OCI-LY7 (cell line): ENCODE measurements at regions not wholly inside any gene's neighbourhood (a gene's known extent, or its start where the extent isn't known, plus 50 kb on each side); places are given as distances from the start of the nearest gene placed in this dataset.

Source experiments
- BruUV-seq: library from RNA; stranded (reverse); fragments of 400-500 nt; replicated peaks from 2 replicates; lab custom pipeline; 2021; lab: Mats Ljungman, UMichigan
- CTCF ChIA-PET: fragments of 300-600 bp; sonication (Branson Sonifier 250); formaldehyde crosslinking; loops from one replicate; lab custom pipeline; 2022; ENCODE audit warnings: antibody characterized with exemption; ENCODE audit not compliant: unreplicated experiment; lab: Charles Lee
- POLR2A ChIA-PET: fragments of 300-600 bp; sonication (Branson Sonifier 250); formaldehyde crosslinking; loops from one replicate; lab custom pipeline; 2022; ENCODE audit warnings: antibody characterized with exemption; lab: Charles Lee
- DNase-seq: peaks from one replicate; pipeline ENCODE4 v3.0.0-alpha.2; 2015; ENCODE audit warnings: low spot score
- H2AFZ ChIP-seq: fragments of 200-600 bp; sonication (generic), shearing (Covaris generic); 2 replicates; pipeline ENCODE4 v1.6.1; 2014; ENCODE audit warnings: mild to moderate bottlenecking, antibody characterized with exemption, low read length, moderate library complexity
- H3K27ac ChIP-seq: fragments of 200-600 bp; sonication (generic); 2 replicates; pipeline ENCODE4 v1.5.1; 2014; ENCODE audit warnings: mixed run types, low read depth, mild to moderate bottlenecking, moderate library complexity, low read length, inconsistent platforms; ENCODE audit not compliant: poor library complexity, severe bottlenecking
- H3K36me3 ChIP-seq: fragments of 200-600 bp; sonication (generic); 2 replicates; pipeline ENCODE4 v1.6.1; 2014; ENCODE audit warnings: mild to moderate bottlenecking, antibody characterized with exemption, low read length, moderate library complexity, mixed read lengths; ENCODE audit not compliant: insufficient read depth
- H3K4me1 ChIP-seq: fragments of 200-600 bp; sonication (generic); 2 replicates; pipeline ENCODE4 v1.5.1; 2014; ENCODE audit warnings: mild to moderate bottlenecking, low read length; ENCODE audit not compliant: insufficient read depth, poor library complexity, severe bottlenecking
- H3K4me2 ChIP-seq: fragments of 200-600 bp; sonication (generic); 2 replicates; pipeline ENCODE4 v1.6.1; 2014; ENCODE audit warnings: mild to moderate bottlenecking, low read length
- H3K4me3 ChIP-seq: fragments of 200-600 bp; sonication (generic); 2 replicates; pipeline ENCODE4 v1.5.1; 2014; ENCODE audit warnings: mild to moderate bottlenecking, low read depth, low read length; ENCODE audit not compliant: poor library complexity, severe bottlenecking
- H3K79me2 ChIP-seq: fragments of 200-600 bp; sonication (generic); 2 replicates; pipeline ENCODE4 v1.6.1; 2016; ENCODE audit warnings: low read depth, mild to moderate bottlenecking, low read length, moderate library complexity, mixed read lengths; ENCODE audit not compliant: insufficient read depth
- H3K9me2 ChIP-seq: fragments of 200-600 bp; sonication (generic); 2 replicates; pipeline ENCODE4 v1.6.1; 2016; ENCODE audit warnings: mild to moderate bottlenecking, low read length, mixed read lengths; ENCODE audit not compliant: insufficient read depth
- H3K9me3 ChIP-seq: fragments of 200-600 bp; sonication (generic); 2 replicates; pipeline ENCODE4 v1.6.1; 2014; ENCODE audit warnings: mild to moderate bottlenecking, mixed run types, low read length, mixed read lengths
- H4K20me1 ChIP-seq: fragments of 200-600 bp; sonication (generic); 2 replicates; pipeline ENCODE4 v1.6.1; 2014; ENCODE audit warnings: mild to moderate bottlenecking, antibody characterized with exemption, low read length, moderate library complexity, mixed read lengths; ENCODE audit not compliant: insufficient read depth
- EZH2phosphoT487 ChIP-seq: fragments of 200-600 bp; sonication (generic); IDR thresholded peaks from 2 replicates; pipeline ENCODE4 v1.6.1; 2018; ENCODE audit warnings: low read depth, borderline replicate concordance, mild to moderate bottlenecking, mixed run types, antibody characterized with exemption, low read length, moderate library complexity, mixed read lengths
- intact Hi-C: fragments of 100-400 bp; cut with micrococcal nuclease; formaldehyde crosslinking; loops from one replicate; pipeline ENCODE4 v1.10.0; 2022; ENCODE audit not compliant: unreplicated experiment
- TF ChIP-seq, protein P1 (sequence below): fragments of 200-600 bp; sonication (generic); conservative IDR thresholded peaks from 2 replicates; pipeline ENCODE4 v1.5.1; 2014; ENCODE audit warnings: mild to moderate bottlenecking, antibody characterized with exemption, low read length, moderate library complexity, mixed read lengths

DNA sequence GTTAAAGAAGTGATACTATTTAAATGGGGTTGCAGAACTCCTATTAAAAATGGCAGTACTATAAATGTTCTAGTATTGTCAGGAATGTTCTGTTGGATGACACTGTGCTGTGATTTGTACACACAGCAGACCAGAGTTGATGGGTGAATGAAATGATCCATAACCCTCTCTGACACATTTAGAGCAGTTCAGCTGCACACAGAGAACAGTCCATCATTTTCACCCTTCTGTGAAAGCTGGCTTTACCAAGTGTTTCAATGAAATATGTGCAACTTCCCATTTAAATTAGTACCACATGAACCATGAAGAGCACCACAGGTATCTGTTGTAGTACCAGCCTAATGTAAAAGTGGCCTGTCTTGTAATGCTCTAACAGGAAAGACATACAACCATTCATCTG, 981.4 kb downstream of the TMEM182 start:
- Histone ChIP-seq H3K79me2 (no peaks in the 10 kb centered on the region), H3K27ac (no peak overlapping the region), H3K9me2 (no peaks in the 10 kb centered on the region), H3K4me1 (no peaks in the 10 kb centered on the region), H3K36me3 (no peaks in the 10 kb centered on the region), H4K20me1 (no peaks in the 10 kb centered on the region), H3K4me2 (no peak overlapping the region), H3K4me3 (no peak overlapping the region), H3K9me3 (no peaks in the 10 kb centered on the region), H2AFZ (no peak overlapping the region)
- intact Hi-C loops, result no loop called here
- TF ChIP-seq, protein P1, sequence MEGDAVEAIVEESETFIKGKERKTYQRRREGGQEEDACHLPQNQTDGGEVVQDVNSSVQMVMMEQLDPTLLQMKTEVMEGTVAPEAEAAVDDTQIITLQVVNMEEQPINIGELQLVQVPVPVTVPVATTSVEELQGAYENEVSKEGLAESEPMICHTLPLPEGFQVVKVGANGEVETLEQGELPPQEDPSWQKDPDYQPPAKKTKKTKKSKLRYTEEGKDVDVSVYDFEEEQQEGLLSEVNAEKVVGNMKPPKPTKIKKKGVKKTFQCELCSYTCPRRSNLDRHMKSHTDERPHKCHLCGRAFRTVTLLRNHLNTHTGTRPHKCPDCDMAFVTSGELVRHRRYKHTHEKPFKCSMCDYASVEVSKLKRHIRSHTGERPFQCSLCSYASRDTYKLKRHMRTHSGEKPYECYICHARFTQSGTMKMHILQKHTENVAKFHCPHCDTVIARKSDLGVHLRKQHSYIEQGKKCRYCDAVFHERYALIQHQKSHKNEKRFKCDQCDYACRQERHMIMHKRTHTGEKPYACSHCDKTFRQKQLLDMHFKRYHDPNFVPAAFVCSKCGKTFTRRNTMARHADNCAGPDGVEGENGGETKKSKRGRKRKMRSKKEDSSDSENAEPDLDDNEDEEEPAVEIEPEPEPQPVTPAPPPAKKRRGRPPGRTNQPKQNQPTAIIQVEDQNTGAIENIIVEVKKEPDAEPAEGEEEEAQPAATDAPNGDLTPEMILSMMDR, result no peak
- TF ChIP-seq EZH2phosphoT487, result no peak
- ChIA-PET POLR2A (no interaction called here), CTCF (no interaction called here)
- BruUV-seq, result no TSS peak
- no peak for DNase-seq

GRCh38 chr2:103754530-103754929, 992.7 kb downstream of the TMEM182 start:
- CTCF ChIA-PET, result no interaction called here
- Histone ChIP-seq H3K79me2 (no peaks in the 10 kb centered on the region), H3K9me3 (no peaks in the 10 kb centered on the region), H3K4me3 (no peak overlapping the region), H3K27ac (no peak overlapping the region), H4K20me1 (no peaks in the 10 kb centered on the region), H3K4me2 (no peak overlapping the region), H2AFZ (no peak overlapping the region), H3K4me1 (no peaks in the 10 kb centered on the region), H3K36me3 (no peaks in the 10 kb centered on the region), H3K9me2 (no peaks in the 10 kb centered on the region)
- intact Hi-C loops, result no loop called here
- no peak for DNase-seq
- POLR2A ChIA-PET, result no interaction called here
- no peak for TF ChIP-seq EZH2phosphoT487
- TF ChIP-seq, protein P1, result no peak
- no TSS peak for BruUV-seq

GRCh38 chr2:103773884-103774283, 1012.1 kb downstream of the TMEM182 start:
- H2AFZ ChIP-seq, result no peak overlapping the region
- H3K9me3 ChIP-seq, result no peaks in the 10 kb centered on the region
- H3K9me2 ChIP-seq, result no peaks in the 10 kb centered on the region
- H3K79me2 ChIP-seq, result no peaks in the 10 kb centered on the region
- no peak overlapping the region for H3K4me3 ChIP-seq
- CTCF ChIA-PET, result no interaction called here
- H3K4me2 ChIP-seq, result no peak overlapping the region
- intact Hi-C loops, result no loop called here
- no TSS peak for BruUV-seq
- H4K20me1 ChIP-seq, result no peaks in the 10 kb centered on the region
- no peak for DNase-seq
- no peaks in the 10 kb centered on the region for H3K36me3 ChIP-seq
- POLR2A ChIA-PET, result no interaction called here
- H3K27ac ChIP-seq, result no peak overlapping the region
- TF ChIP-seq, protein P1, result no peak
- TF ChIP-seq EZH2phosphoT487, result no peak
- H3K4me1 ChIP-seq, result no peaks in the 10 kb centered on the region
